ENCODE measurements at regions not wholly inside any gene's neighbourhood (a gene's known extent, or its start where the extent isn't known, plus 50 kb on each side); places are given as distances from the start of the nearest gene placed in this dataset.

- no peak for DNase-seq (ENCODE audit: low spot score)
These were observed 61.0 kb upstream of the DUSP5 start for GRCh38 chr10:110436554-110437350.

- DNase-seq (ENCODE audit: low spot score): no peak
These were observed 60.4 kb upstream of the DUSP5 start for GRCh38 chr10:110437351-110437605.

- no peak for DNase-seq (ENCODE audit: low spot score)
These were observed 59.9 kb upstream of the DUSP5 start for GRCh38 chr10:110437761-110438341.

- no peak for DNase-seq (ENCODE audit: low spot score)
These were observed 55.0 kb upstream of the DUSP5 start for GRCh38 chr10:110442746-110443145.

- DNase-seq (ENCODE audit: low spot score): no peak
These were observed 54.3 kb upstream of the DUSP5 start for GRCh38 chr10:110443239-110444003.

- no peak for DNase-seq (ENCODE audit: low spot score)
These were observed 53.7 kb upstream of the DUSP5 start for GRCh38 chr10:110444004-110444337.

GRCh38 chr10:110445871-110446270 is 51.8 kb upstream of the DUSP5 start:
- no peak for DNase-seq (ENCODE audit: low spot score)

GRCh38 chr10:110446277-110446676 is 51.4 kb upstream of the DUSP5 start:
- DNase-seq (ENCODE audit: low spot score): no peak

- no peak for DNase-seq (ENCODE audit: low spot score)
These were observed 50.6 kb upstream of the DUSP5 start for GRCh38 chr10:110446954-110447608.

- DNase-seq (ENCODE audit: low spot score): no peak
These were observed 49.8 kb upstream of the DUSP5 start for GRCh38 chr10:110447886-110448285.

All from CD4-positive, alpha-beta T cell treated with Interleukin-6 at 100 ng/mL for 8 hours (primary cell).